GM13977 (cell line): ENCODE measurements at regions not wholly inside any gene's neighbourhood (a gene's known extent, or its start where the extent isn't known, plus 50 kb on each side); places are given as distances from the start of the nearest gene placed in this dataset.
A peak's percentile ranks its signal among the peaks of the same experiment; 100 is the strongest.

ENCODE experiments used
- DNase-seq: peaks from one replicate; pipeline ENCODE4 v3.0.0; 2012; ENCODE audit warnings: low spot score
- CTCF ChIP-seq: IDR thresholded peaks from 2 replicates; pipeline ENCODE4 v1.5.1; 2012; ENCODE audit warnings: mild to moderate bottlenecking, control low read depth; ENCODE audit not compliant: insufficient read depth; ENCODE audit errors: extremely low read depth, missing control alignments
- in situ Hi-C: fragments of 300-500 bp; cut with MboI; formaldehyde crosslinking; loops from one replicate; pipeline ENCODE4 v1.12.0; 2022; ENCODE audit warnings: low sequenced_read_pairs, low pct_unique_long_range_greater_than_20kb, mixed read lengths, inconsistent platforms; ENCODE audit not compliant: unreplicated experiment

DNA sequence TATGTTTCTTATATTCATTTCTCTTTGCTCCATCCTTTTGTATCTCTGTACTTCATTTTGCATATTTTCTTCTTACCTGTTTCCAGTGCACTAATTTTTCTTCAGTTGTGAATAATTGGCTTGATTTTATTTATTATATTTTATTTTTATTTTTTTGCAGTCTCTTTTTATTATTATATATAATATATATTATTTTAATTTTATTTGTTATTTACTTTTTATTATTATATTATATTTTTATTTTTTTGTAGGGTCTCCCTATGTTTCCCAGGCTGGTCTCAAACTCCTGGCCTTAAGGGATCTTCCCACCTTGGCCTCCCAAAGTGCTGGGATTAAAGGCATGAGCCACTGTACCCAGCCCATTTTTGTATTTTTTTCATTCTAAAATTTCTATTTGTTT, 213.1 kb upstream of the TSC22D2 start:
- no peak for TF ChIP-seq CTCF
- in situ Hi-C loops: no loop called here
- no peak for DNase-seq

- in situ Hi-C loops: no loop called here
Measured at GRCh38 chr3:150194513-150194912, 213.6 kb upstream of the TSC22D2 start.

DNA sequence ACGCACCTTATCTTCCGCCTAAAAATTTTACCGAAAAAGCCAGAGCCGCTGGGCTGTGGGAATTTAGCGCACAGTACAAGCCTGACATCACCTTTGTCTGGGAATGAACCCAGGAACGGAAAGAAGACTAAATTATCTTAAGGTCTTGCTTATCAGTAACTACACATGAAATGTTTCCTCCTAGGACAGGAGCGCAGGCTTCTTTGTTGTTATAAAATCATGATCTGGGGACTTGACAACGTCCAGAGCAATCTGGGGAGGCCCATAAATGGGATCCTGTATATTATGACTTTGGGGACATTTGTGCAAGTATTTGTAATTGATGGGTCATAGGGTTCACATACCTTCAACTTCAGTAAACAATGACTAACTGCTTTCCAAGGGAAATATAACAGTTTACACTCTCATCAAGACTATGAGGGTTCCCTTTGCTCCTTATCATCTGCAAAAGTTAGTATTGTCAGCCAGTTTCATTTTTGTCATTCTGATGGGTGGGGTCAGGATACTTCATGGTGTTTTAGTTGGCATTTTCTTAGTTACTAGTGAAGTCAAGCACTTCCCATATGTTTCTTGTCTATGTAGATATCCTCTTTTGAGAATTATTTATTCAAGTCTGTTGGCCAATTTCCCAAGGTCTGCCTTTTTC, 213.9 kb upstream of the PFN2 start:
- TF ChIP-seq CTCF: no peak
- no peak for DNase-seq
- in situ Hi-C loops: no loop called here

More at GRCh38 chr3:150194513-150194912, 213.6 kb upstream of the TSC22D2 start:
- DNase-seq: no peak
- TF ChIP-seq CTCF: no peak

DNA sequence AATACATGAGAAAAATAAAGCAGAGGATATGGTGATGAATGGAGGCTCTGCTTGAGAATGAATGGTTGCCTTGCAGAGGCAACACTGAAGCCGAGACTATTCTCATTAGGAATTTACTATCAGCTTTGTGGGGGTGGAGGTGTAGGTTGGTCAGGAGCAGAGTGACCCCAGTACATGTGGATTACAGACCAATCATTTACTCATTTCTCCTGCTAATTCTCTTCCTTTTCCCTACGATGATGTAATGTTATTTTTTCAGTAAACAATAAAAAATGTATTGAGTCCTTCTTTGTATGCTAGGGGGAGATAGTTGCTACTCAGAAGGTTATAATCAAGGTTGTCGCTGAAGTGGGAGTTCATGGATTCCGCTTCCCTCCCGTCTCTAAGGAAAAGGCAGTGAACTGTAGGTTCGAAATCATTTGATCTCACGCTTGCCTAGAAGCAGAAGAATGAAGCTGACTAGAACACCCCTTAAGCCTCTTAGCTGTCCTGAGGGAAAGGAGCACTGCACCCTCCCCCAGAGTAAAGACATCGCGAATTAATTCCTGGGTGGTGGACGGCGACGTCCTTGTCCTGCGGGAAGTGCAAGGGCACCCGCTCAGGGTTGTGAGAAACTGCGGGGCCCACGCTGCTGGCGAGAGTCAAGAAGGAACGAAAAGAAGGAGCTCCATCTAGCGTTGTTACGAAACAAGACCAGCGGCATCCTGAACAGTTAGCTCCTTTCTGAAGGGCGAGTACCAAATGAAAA, 213.2 kb upstream of the PFN2 start:
- peak; percentile 80 for TF ChIP-seq CTCF
- peak; percentile 62 for DNase-seq
- in situ Hi-C loops: no loop called here

DNA sequence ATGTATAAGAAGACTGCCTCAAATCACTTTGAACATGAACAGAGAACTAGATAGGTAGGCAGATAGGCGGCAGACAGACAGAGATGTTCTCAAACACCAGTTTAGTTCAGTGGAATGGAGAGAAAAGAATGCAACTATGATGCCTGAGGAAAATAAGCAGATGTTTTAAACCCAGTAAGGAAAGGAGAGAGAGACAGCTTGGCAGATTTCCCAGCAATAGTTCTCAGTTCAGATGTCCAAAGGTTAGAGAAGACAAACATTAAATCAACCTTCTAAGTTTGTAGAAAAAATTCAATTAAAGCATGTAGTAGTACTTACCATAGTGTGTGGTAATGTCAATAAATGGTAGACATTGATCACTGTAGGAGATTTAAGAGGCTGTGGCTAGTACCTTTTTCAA, 209.6 kb upstream of the PFN2 start:
- in situ Hi-C loops: no loop called here
- no peak for DNase-seq
- no peak for TF ChIP-seq CTCF

DNA sequence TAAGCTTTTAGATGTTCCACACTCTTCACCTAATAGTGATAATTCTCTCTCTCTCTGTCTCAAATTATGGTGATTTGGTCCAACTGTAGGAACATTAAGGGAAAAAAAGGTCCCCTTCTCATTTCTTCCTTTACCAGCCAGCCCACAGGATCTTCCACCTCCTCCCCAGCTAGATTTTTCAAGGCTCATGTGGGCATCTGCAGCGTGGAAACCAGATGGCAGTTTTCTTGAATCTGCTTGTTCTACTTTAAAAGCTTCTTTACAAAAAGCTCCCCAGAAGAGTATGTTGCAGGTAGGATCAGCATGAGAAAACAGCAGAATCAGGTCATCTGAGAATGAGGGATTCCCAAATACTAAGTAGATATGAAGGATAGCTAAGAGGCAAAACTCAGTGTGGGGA, 208.6 kb upstream of the PFN2 start:
- in situ Hi-C loops: loop anchor here (10.0 kb wide), 1 partner anchor 205 kb away; the partner anchor contains the start of gene PFN2
- TF ChIP-seq CTCF: no peak
- no peak for DNase-seq
